ENCODE measurements at regions not wholly inside any gene's neighbourhood (a gene's known extent, or its start where the extent isn't known, plus 50 kb on each side); places are given as distances from the start of the nearest gene placed in this dataset.

DNA sequence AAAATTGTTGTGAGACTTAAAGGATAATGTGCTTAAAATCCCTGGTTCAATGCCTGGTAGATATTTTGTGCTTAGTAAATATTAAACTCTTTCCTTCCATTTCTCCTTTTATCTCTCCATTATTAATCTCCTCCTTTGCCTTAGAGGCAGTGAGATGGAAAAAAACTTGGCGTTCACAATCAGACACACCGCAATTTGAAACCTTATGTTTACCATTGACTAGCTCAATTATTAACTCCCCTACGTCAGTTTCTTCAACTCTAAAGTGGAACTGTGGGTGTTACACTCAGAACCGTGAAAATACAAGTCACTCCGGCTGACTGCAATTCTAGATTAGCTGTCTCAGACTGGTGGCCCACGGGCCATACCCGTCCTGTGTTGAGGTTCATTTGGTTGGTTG, 327.2 kb downstream of the DEPDC1B start:
- peak; percentile 31 for DNase-seq (ENCODE audit: low read depth)
- TF ChIP-seq, protein P1, sequence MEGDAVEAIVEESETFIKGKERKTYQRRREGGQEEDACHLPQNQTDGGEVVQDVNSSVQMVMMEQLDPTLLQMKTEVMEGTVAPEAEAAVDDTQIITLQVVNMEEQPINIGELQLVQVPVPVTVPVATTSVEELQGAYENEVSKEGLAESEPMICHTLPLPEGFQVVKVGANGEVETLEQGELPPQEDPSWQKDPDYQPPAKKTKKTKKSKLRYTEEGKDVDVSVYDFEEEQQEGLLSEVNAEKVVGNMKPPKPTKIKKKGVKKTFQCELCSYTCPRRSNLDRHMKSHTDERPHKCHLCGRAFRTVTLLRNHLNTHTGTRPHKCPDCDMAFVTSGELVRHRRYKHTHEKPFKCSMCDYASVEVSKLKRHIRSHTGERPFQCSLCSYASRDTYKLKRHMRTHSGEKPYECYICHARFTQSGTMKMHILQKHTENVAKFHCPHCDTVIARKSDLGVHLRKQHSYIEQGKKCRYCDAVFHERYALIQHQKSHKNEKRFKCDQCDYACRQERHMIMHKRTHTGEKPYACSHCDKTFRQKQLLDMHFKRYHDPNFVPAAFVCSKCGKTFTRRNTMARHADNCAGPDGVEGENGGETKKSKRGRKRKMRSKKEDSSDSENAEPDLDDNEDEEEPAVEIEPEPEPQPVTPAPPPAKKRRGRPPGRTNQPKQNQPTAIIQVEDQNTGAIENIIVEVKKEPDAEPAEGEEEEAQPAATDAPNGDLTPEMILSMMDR (IDR thresholded peaks at IDR 0.05; ENCODE audit: insufficient read depth, low read length, poor library complexity, severe bottlenecking): no peak

GRCh38 chr5:60371065-60371464, 328.9 kb downstream of the DEPDC1B start:
- DNase-seq (ENCODE audit: low read depth): no peak
- TF ChIP-seq, protein P1 (IDR thresholded peaks at IDR 0.05; ENCODE audit: insufficient read depth, low read length, poor library complexity, severe bottlenecking): no peak
- Histone ChIP-seq H3K36me3 (ENCODE audit: control insufficient read depth, insufficient read depth, low read length) (no peaks in the 10 kb centered on the region), H3K4me3 (ENCODE audit: low read depth, low read length) (no peak overlapping the region), H3K27me3 (ENCODE audit: control insufficient read depth, insufficient read depth, low read length) (no peaks in the 10 kb centered on the region)

More for the DNA sequence above, 327.2 kb downstream of the DEPDC1B start:
- H3K36me3 ChIP-seq (ENCODE audit: control insufficient read depth, insufficient read depth, low read length): no peaks in the 10 kb centered on the region
- no peak overlapping the region for H3K4me3 ChIP-seq (ENCODE audit: low read depth, low read length)
- H3K27me3 ChIP-seq (ENCODE audit: control insufficient read depth, insufficient read depth, low read length): no peaks in the 10 kb centered on the region

- Histone ChIP-seq H3K4me3 (ENCODE audit: low read depth, low read length) (no peak overlapping the region), H3K36me3 (ENCODE audit: control insufficient read depth, insufficient read depth, low read length) (no peaks in the 10 kb centered on the region), H3K27me3 (ENCODE audit: control insufficient read depth, insufficient read depth, low read length) (no peaks in the 10 kb centered on the region)
- TF ChIP-seq, protein P1 (IDR thresholded peaks at IDR 0.05; ENCODE audit: insufficient read depth, low read length, poor library complexity, severe bottlenecking): no peak
- DNase-seq (ENCODE audit: low read depth): no peak
Measured at GRCh38 chr5:60370508-60370907, 329.5 kb downstream of the DEPDC1B start.

- DNase-seq (ENCODE audit: low read depth): no peak
- H3K4me3 ChIP-seq (ENCODE audit: low read depth, low read length): no peak overlapping the region
Measured at GRCh38 chr5:60369391-60369790, 330.6 kb downstream of the DEPDC1B start.

DNA sequence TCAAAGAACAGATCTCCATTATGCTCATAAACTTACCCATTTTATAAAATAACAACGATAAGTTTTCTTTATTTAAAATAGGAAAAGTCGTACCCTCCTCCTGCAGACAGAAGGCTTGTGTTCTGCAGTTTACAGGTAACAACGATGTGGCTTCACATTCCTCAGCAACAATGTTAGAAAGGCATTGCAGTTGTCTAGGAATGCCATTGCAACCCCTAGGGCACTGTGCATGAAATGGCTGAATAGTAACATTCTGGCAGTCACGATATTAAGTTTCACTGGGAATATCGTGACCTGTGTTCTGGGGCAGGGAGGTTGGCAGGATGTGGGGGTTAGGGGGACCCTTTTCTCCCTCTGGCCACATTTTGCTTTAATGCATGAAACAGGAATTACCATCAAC, 331.9 kb downstream of the DEPDC1B start:
- Histone ChIP-seq H3K27me3 (ENCODE audit: control insufficient read depth, insufficient read depth, low read length) (no peaks in the 10 kb centered on the region), H3K4me3 (ENCODE audit: low read depth, low read length) (no peak overlapping the region), H3K36me3 (ENCODE audit: control insufficient read depth, insufficient read depth, low read length) (no peaks in the 10 kb centered on the region)
- TF ChIP-seq, protein P1 (IDR thresholded peaks at IDR 0.05; ENCODE audit: insufficient read depth, low read length, poor library complexity, severe bottlenecking): no peak
- no peak for DNase-seq (ENCODE audit: low read depth)

More at GRCh38 chr5:60369391-60369790, 330.6 kb downstream of the DEPDC1B start:
- Histone ChIP-seq H3K27me3 (ENCODE audit: control insufficient read depth, insufficient read depth, low read length) (no peaks in the 10 kb centered on the region), H3K36me3 (ENCODE audit: control insufficient read depth, insufficient read depth, low read length) (no peaks in the 10 kb centered on the region)
- TF ChIP-seq, protein P1 (IDR thresholded peaks at IDR 0.05; ENCODE audit: insufficient read depth, low read length, poor library complexity, severe bottlenecking): no peak

DNA sequence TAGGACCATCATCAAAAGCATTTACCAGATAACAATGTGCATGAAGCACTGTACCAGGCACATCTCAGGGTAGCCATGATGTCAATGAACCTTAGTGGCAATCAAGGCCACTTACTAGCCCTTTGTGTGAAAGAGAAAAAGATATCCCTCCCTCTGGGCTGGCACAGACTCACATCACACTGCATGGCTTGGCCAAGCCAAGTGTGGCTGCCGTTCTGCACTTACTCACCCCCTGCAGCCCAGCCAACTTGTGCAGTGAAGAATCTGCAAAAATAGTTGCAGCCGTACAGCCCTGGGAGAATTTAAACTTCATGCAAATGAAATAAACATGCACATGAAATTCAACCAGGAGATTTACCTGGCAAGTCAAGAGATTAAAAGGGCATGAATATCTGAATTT, 333.5 kb downstream of the DEPDC1B start:
- Histone ChIP-seq H3K4me3 (ENCODE audit: low read depth, low read length) (no peak overlapping the region), H3K27me3 (ENCODE audit: control insufficient read depth, insufficient read depth, low read length) (no peaks in the 10 kb centered on the region), H3K36me3 (ENCODE audit: control insufficient read depth, insufficient read depth, low read length) (no peaks in the 10 kb centered on the region)
- DNase-seq (ENCODE audit: low read depth): no peak
- TF ChIP-seq, protein P1 (IDR thresholded peaks at IDR 0.05; ENCODE audit: insufficient read depth, low read length, poor library complexity, severe bottlenecking): no peak

Measured in kidney epithelial cell (primary cell).